ENCODE measurements at regions not wholly inside any gene's neighbourhood (a gene's known extent, or its start where the extent isn't known, plus 50 kb on each side); places are given as distances from the start of the nearest gene placed in this dataset.

- no peaks in the 10 kb centered on the region for H3K36me3 ChIP-seq (ENCODE audit: low read depth)
- no peak overlapping the region for H3K9ac ChIP-seq
- no peaks in the 10 kb centered on the region for H3K9me2 ChIP-seq (ENCODE audit: insufficient read depth)
- in situ Hi-C loops (cut with MboI), result no loop called here
- no peak overlapping the region for H2AFZ ChIP-seq
- no peaks in the 10 kb centered on the region for H3K9me3 ChIP-seq (ENCODE audit: low read depth)
- DNase-seq, result no peak
- no peaks in the 10 kb centered on the region for H4K20me1 ChIP-seq (ENCODE audit: insufficient read depth)
- no peak overlapping the region for H3K27ac ChIP-seq
- peaks cover 8% of the 10 kb centered on the region; the same call in 1 of the 2 replicates for H3F3A ChIP-seq (ENCODE audit: insufficient read depth)
- H3K79me2 ChIP-seq (ENCODE audit: insufficient read depth), result no peaks in the 10 kb centered on the region
- H3K4me3 ChIP-seq, result no peak overlapping the region
- H3K27me3 ChIP-seq (replicated peaks; ENCODE audit: insufficient read depth), result no peaks in the 10 kb centered on the region
- no peak overlapping the region for H3K4me2 ChIP-seq (ENCODE audit: unreplicated experiment)
- H3K4me1 ChIP-seq (ENCODE audit: insufficient read depth), result peaks cover 12% of the 10 kb centered on the region
- TF ChIP-seq EZH2phosphoT487 (IDR thresholded peaks at IDR 0.05; ENCODE audit: insufficient read depth, low read depth) (no peak), EZH2 (IDR thresholded peaks at IDR 0.05; ENCODE audit: insufficient read depth, poor library complexity, severe bottlenecking) (no peak)
Measured at GRCh38 chr6:166052837-166053236, 114.8 kb downstream of the TBXT start.

- H4K20me1 ChIP-seq (ENCODE audit: insufficient read depth), result no peaks in the 10 kb centered on the region
- H3K9ac ChIP-seq, result no peak overlapping the region
- TF ChIP-seq EZH2phosphoT487 (IDR thresholded peaks at IDR 0.05; ENCODE audit: insufficient read depth, low read depth), result no peak
- no peak for TF ChIP-seq EZH2 (IDR thresholded peaks at IDR 0.05; ENCODE audit: insufficient read depth, poor library complexity, severe bottlenecking)
- no peak overlapping the region for H3K4me3 ChIP-seq
- DNase-seq, result no peak
- in situ Hi-C loops (cut with MboI), result no loop called here
- no peaks in the 10 kb centered on the region for H3K9me2 ChIP-seq (ENCODE audit: insufficient read depth)
- no peak overlapping the region for H3K4me2 ChIP-seq (ENCODE audit: unreplicated experiment)
- no peak overlapping the region for H3K27ac ChIP-seq
- peaks cover 13% of the 10 kb centered on the region for H3F3A ChIP-seq (ENCODE audit: insufficient read depth)
- H2AFZ ChIP-seq, result no peak overlapping the region
- H3K4me1 ChIP-seq (ENCODE audit: insufficient read depth), result peaks cover 12% of the 10 kb centered on the region
- WGBS, 2 experiments (ENCODE audit: low coverage in 1 of 2, low lambda C conversion rate in 2 of 2, missing lambda C conversion rate in 2 of 2), result 63 to 69% methylated on average over 4 of the region's 4 CpGs
- H3K9me3 ChIP-seq (ENCODE audit: low read depth), result no peaks in the 10 kb centered on the region
- H3K27me3 ChIP-seq (replicated peaks; ENCODE audit: insufficient read depth), result no peaks in the 10 kb centered on the region
- no peaks in the 10 kb centered on the region for H3K36me3 ChIP-seq (ENCODE audit: low read depth)
- no peaks in the 10 kb centered on the region for H3K79me2 ChIP-seq (ENCODE audit: insufficient read depth)
Measured at GRCh38 chr6:166050559-166050958, 117.1 kb downstream of the TBXT start.

- Histone ChIP-seq H3F3A (ENCODE audit: insufficient read depth) (peaks cover 23% of the 10 kb centered on the region), H3K9me3 (ENCODE audit: low read depth) (no peaks in the 10 kb centered on the region), H3K36me3 (ENCODE audit: low read depth) (no peaks in the 10 kb centered on the region), H3K4me2 (ENCODE audit: unreplicated experiment) (no peak overlapping the region), H4K20me1 (ENCODE audit: insufficient read depth) (no peaks in the 10 kb centered on the region), H3K79me2 (ENCODE audit: insufficient read depth) (no peaks in the 10 kb centered on the region), H3K27me3 (replicated peaks; ENCODE audit: insufficient read depth) (0 out of 2 replicates have a peak, but pooled peaks cover 6% of the 10 kb centered on the region), H3K4me3 (no peak overlapping the region), H3K4me1 (ENCODE audit: insufficient read depth) (peaks cover 20% of the 10 kb centered on the region), H3K9ac (no peak overlapping the region), H2AFZ (no peak overlapping the region), H3K27ac (no peak overlapping the region), H3K9me2 (ENCODE audit: insufficient read depth) (no peaks in the 10 kb centered on the region)
- no peak for DNase-seq
- WGBS, 2 experiments (ENCODE audit: low coverage in 1 of 2, low lambda C conversion rate in 2 of 2, missing lambda C conversion rate in 2 of 2), result 82 to 84% methylated on average over 1 of the region's 1 CpG
- no peak for TF ChIP-seq EZH2 (IDR thresholded peaks at IDR 0.05; ENCODE audit: insufficient read depth, poor library complexity, severe bottlenecking)
- no peak for TF ChIP-seq EZH2phosphoT487 (IDR thresholded peaks at IDR 0.05; ENCODE audit: insufficient read depth, low read depth)
- in situ Hi-C loops (cut with MboI), result no loop called here
Measured at GRCh38 chr6:166046982-166047381, 120.7 kb downstream of the TBXT start.

- in situ Hi-C loops (cut with MboI), result no loop called here
- no peak overlapping the region for H3K4me3 ChIP-seq
- peaks cover 20% of the 10 kb centered on the region for H3K4me1 ChIP-seq (ENCODE audit: insufficient read depth)
- H3F3A ChIP-seq (ENCODE audit: insufficient read depth), result peaks cover 23% of the 10 kb centered on the region
- H3K9me2 ChIP-seq (ENCODE audit: insufficient read depth), result no peaks in the 10 kb centered on the region
- H4K20me1 ChIP-seq (ENCODE audit: insufficient read depth), result no peaks in the 10 kb centered on the region
- 9 to 16% methylated on average over 2 of the region's 2 CpGs for WGBS, 2 experiments (ENCODE audit: low coverage in 1 of 2, low lambda C conversion rate in 2 of 2, missing lambda C conversion rate in 2 of 2)
- H3K4me2 ChIP-seq (ENCODE audit: unreplicated experiment), result peak overlapping the region; percentile 30
- no peak overlapping the region for H2AFZ ChIP-seq
- TF ChIP-seq EZH2phosphoT487 (IDR thresholded peaks at IDR 0.05; ENCODE audit: insufficient read depth, low read depth) (no peak), EZH2 (IDR thresholded peaks at IDR 0.05; ENCODE audit: insufficient read depth, poor library complexity, severe bottlenecking) (no peak)
- H3K27me3 ChIP-seq (replicated peaks; ENCODE audit: insufficient read depth), result 0 out of 2 replicates have a peak, but pooled peaks cover 6% of the 10 kb centered on the region
- H3K79me2 ChIP-seq (ENCODE audit: insufficient read depth), result no peaks in the 10 kb centered on the region
- H3K9ac ChIP-seq, result no peak overlapping the region
- DNase-seq, result peak; percentile 94
- no peaks in the 10 kb centered on the region for H3K9me3 ChIP-seq (ENCODE audit: low read depth)
- H3K27ac ChIP-seq, result peak overlapping the region; percentile 58
- no peaks in the 10 kb centered on the region for H3K36me3 ChIP-seq (ENCODE audit: low read depth)
Measured at GRCh38 chr6:166046226-166046625, 121.4 kb downstream of the TBXT start.

- Histone ChIP-seq H3K27me3 (replicated peaks; ENCODE audit: insufficient read depth) (0 out of 2 replicates have a peak, but pooled peaks cover 6% of the 10 kb centered on the region), H3K4me2 (ENCODE audit: unreplicated experiment) (peak overlapping the region; percentile 27), H3K27ac (peak overlapping the region; percentile 41), H3K4me1 (ENCODE audit: insufficient read depth) (peaks cover 20% of the 10 kb centered on the region), H3K79me2 (ENCODE audit: insufficient read depth) (no peaks in the 10 kb centered on the region), H3K9me3 (ENCODE audit: low read depth) (no peaks in the 10 kb centered on the region), H2AFZ (no peak overlapping the region), H3K9me2 (ENCODE audit: insufficient read depth) (no peaks in the 10 kb centered on the region), H3K4me3 (no peak overlapping the region), H3K36me3 (ENCODE audit: low read depth) (no peaks in the 10 kb centered on the region), H3F3A (ENCODE audit: insufficient read depth) (peaks cover 23% of the 10 kb centered on the region), H3K9ac (0 out of 2 replicates have a peak overlapping the region, but pooled peaks have one; percentile 2), H4K20me1 (ENCODE audit: insufficient read depth) (no peaks in the 10 kb centered on the region)
- 83 to 90% methylated on average over 1 of the region's 1 CpG for WGBS, 2 experiments (ENCODE audit: low coverage in 1 of 2, low lambda C conversion rate in 2 of 2, missing lambda C conversion rate in 2 of 2)
- in situ Hi-C loops (cut with MboI), result no loop called here
- no peak for TF ChIP-seq EZH2 (IDR thresholded peaks at IDR 0.05; ENCODE audit: insufficient read depth, poor library complexity, severe bottlenecking)
- TF ChIP-seq EZH2phosphoT487 (IDR thresholded peaks at IDR 0.05; ENCODE audit: insufficient read depth, low read depth), result no peak
- no peak for DNase-seq
Measured at GRCh38 chr6:166045860-166046200, 121.8 kb downstream of the TBXT start.
